ENCODE measurements at regions not wholly inside any gene's neighbourhood (a gene's known extent, or its start where the extent isn't known, plus 50 kb on each side); places are given as distances from the start of the nearest gene placed in this dataset.

GRCh38 chr3:1591327-1592028, 498.7 kb downstream of the CNTN6 start:
- TF ChIP-seq CTCF (IDR thresholded peaks at IDR 0.05) = no peak
- no peak for DNase-seq (ENCODE audit: low spot score)
- no peaks in the 10 kb centered on the region for H3K27me3 Mint-ChIP-seq (ENCODE audit: low read depth)
- H3K36me3 Mint-ChIP-seq (ENCODE audit: low read depth) = peaks cover 2% of the 10 kb centered on the region
- no peak overlapping the region for H3K27ac Mint-ChIP-seq (ENCODE audit: unreplicated experiment)
- H3K9me3 Mint-ChIP-seq (ENCODE audit: low read depth) = peaks cover 44% of the 10 kb centered on the region
- no peak overlapping the region for H3K4me3 Mint-ChIP-seq (ENCODE audit: unreplicated experiment)
- no peaks in the 10 kb centered on the region for H3K4me1 Mint-ChIP-seq (ENCODE audit: low read depth)

DNA sequence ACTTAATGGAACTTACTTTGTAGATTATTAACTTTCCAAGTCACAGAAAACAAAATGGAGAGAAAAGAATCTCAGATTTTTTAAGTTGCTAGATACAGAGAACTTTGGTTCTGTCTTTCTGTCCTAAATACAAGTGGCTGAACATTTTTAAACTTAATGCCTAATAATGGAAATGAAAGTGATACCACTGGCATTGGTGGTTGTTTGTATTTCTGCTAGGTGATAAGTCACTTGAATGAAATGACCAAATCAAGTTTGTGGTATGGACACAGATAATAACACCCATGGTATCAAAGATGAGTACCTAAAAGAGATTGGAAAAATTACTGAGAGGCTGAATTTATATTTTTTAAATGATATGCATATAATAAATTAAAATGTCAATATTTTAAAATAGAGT, 502.1 kb downstream of the CNTN6 start:
- DNase-seq (ENCODE audit: low spot score) = no peak
- no peak overlapping the region for H3K4me3 Mint-ChIP-seq (ENCODE audit: unreplicated experiment)
- no peaks in the 10 kb centered on the region for H3K36me3 Mint-ChIP-seq (ENCODE audit: low read depth)
- no peaks in the 10 kb centered on the region for H3K27me3 Mint-ChIP-seq (ENCODE audit: low read depth)
- H3K27ac Mint-ChIP-seq (ENCODE audit: unreplicated experiment) = no peak overlapping the region
- no peak for TF ChIP-seq CTCF (IDR thresholded peaks at IDR 0.05)
- no peaks in the 10 kb centered on the region for H3K4me1 Mint-ChIP-seq (ENCODE audit: low read depth)
- H3K9me3 Mint-ChIP-seq (ENCODE audit: low read depth) = peaks cover 24% of the 10 kb centered on the region

GRCh38 chr3:1600206-1600605, 498.5 kb upstream of the CNTN4 start:
- no peak overlapping the region for H3K27ac Mint-ChIP-seq (ENCODE audit: unreplicated experiment)
- no peak for TF ChIP-seq CTCF (IDR thresholded peaks at IDR 0.05)
- peaks cover 7% of the 10 kb centered on the region for H3K9me3 Mint-ChIP-seq (ENCODE audit: low read depth)
- H3K36me3 Mint-ChIP-seq (ENCODE audit: low read depth) = no peaks in the 10 kb centered on the region
- H3K4me3 Mint-ChIP-seq (ENCODE audit: unreplicated experiment) = no peak overlapping the region
- no peaks in the 10 kb centered on the region for H3K27me3 Mint-ChIP-seq (ENCODE audit: low read depth)
- H3K4me1 Mint-ChIP-seq (ENCODE audit: low read depth) = no peaks in the 10 kb centered on the region
- peak; percentile 74 for DNase-seq (ENCODE audit: low spot score)

DNA sequence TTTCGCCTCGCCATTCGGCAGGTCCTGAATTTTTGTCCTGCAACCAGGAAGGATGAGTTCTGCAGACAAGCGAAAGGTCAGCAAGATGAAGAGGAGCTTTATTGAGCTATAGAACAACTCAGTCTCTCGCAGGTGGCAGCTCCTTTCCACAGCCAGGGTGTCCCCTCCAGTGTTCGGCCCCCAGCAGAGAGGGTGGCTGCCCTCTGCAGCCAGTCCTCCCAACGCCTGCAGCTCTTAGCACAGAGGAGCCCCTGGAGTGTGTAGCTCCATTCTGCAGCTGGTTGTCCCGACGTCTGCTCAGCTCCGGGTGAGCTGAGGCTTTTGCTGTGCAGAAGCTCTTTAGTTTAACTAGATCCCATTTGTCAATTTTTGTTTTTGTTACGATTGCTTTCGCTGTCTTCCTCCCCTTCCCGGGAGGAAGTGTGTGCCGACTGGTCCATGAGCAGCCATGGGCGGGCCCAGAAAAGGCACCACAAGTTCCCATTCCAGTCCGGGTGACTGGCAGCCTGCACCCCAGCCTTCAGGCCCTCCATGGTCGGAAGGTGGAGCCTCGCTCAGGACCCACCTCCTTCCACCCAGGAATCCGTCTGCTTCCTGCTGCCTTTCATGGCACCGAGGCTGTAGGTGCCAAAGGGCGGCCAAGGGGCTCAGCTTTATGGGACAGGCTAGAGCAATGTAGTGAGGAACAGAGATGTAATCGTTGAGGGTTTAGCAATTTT, 497.8 kb upstream of the CNTN4 start:
- Mint-ChIP-seq H3K4me1 (ENCODE audit: low read depth) (no peaks in the 10 kb centered on the region), H3K27me3 (ENCODE audit: low read depth) (no peaks in the 10 kb centered on the region), H3K9me3 (ENCODE audit: low read depth) (peaks cover 7% of the 10 kb centered on the region), H3K4me3 (ENCODE audit: unreplicated experiment) (no peak overlapping the region), H3K27ac (ENCODE audit: unreplicated experiment) (no peak overlapping the region), H3K36me3 (ENCODE audit: low read depth) (no peaks in the 10 kb centered on the region)
- peak; percentile 77 for DNase-seq (ENCODE audit: low spot score)
- no peak for TF ChIP-seq CTCF (IDR thresholded peaks at IDR 0.05)

DNA sequence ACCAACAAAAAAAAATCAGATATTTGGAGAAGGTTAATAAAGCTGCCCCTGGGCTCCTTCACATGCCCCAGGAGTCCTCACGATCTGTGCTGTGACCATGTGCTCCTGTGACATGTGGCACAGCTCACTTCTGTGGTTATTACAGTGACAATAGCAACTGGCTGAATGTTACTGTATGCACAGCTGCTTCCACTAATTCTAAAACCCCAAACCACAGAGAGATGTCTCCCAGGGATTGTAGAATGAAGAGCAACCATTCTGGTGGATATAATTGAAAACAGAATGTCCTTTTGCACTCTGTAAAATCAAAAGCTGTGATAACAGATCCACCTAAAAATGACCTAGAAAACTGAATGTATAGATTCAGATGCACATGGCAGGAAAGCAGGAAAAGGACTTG, 489.2 kb upstream of the CNTN4 start:
- no peak overlapping the region for H3K4me3 Mint-ChIP-seq (ENCODE audit: unreplicated experiment)
- H3K27me3 Mint-ChIP-seq (ENCODE audit: low read depth) = no peaks in the 10 kb centered on the region
- no peak overlapping the region for H3K27ac Mint-ChIP-seq (ENCODE audit: unreplicated experiment)
- TF ChIP-seq CTCF (IDR thresholded peaks at IDR 0.05) = no peak
- DNase-seq (ENCODE audit: low spot score) = no peak
- peaks cover 11% of the 10 kb centered on the region for H3K4me1 Mint-ChIP-seq (ENCODE audit: low read depth)
- no peaks in the 10 kb centered on the region for H3K36me3 Mint-ChIP-seq (ENCODE audit: low read depth)
- H3K9me3 Mint-ChIP-seq (ENCODE audit: low read depth) = peaks cover 4% of the 10 kb centered on the region
